Astrocyte of the hippocampus (primary cell): ENCODE measurements at regions not wholly inside any gene's neighbourhood (a gene's known extent, or its start where the extent isn't known, plus 50 kb on each side); places are given as distances from the start of the nearest gene placed in this dataset.
"Not testable (repeated sequence)": the region's sequence is repeated elsewhere in the genome, so short reads cannot be mapped to it uniquely, and the experiment has no call there.

Source experiments
- DNase-seq: peaks from one replicate; pipeline ENCODE4 v3.0.0; 2011; ENCODE audit warnings: low read depth, low spot score

DNA sequence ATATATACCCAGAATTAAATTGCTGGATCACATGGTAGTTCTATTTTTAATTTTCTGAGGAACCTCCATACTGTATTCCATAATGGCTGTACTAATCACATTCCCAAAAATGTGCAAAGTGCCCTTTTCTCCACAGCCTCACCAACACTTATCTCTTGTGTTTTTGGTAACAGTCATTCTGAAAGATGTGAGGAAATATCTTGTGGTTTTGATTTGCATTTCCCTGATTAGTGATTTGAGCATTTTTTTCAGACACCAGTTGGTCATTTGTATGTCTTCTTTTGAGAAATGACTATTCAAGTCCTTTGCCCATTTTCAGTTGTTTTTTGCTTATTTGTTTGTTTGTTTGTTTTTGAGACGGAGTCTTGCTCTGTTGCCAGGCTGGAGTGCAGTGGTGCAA is 98.1 kb upstream of the SIMC1 start:
- DNase-seq = not testable (repeated sequence)

DNA sequence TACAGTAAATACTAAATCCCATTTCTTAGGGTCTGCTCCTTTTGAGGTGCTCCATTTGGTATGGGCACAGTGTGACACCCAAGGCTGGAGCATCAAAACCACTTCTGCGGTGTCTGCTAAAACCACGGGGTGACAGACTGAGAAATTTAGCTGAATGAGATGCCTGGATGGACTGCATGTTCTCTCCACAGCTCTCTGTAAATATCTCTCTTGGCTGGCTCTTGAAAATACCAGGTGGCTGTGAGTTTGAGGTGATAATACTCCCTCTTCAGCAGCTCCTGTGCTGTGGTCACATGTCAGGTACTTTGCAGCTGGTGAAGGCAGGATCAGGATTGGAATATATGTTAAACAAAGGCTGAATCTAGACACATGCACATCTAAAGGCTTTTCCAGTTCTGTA is 93.7 kb upstream of the SIMC1 start:
- no peak for DNase-seq

DNA sequence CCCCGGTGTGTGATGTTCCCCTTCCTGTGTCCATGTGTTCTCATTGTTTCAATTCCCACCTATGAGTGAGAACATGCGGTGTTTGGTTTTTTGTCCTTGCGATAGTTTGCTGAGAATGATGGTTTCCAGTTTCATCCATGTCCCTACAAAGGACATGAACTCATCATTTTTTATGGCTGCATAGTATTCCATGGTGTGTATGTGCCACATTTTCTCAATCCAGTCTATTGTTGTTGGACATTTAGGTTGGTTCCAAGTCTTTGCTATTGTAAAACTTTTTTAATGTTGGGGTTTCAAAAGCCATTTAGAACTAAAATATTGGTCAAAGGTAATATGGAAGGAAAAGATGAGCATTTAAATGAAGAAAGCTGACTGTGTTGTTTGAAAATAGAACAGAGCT is 88.3 kb upstream of the SIMC1 start:
- DNase-seq = not testable (repeated sequence)

DNA sequence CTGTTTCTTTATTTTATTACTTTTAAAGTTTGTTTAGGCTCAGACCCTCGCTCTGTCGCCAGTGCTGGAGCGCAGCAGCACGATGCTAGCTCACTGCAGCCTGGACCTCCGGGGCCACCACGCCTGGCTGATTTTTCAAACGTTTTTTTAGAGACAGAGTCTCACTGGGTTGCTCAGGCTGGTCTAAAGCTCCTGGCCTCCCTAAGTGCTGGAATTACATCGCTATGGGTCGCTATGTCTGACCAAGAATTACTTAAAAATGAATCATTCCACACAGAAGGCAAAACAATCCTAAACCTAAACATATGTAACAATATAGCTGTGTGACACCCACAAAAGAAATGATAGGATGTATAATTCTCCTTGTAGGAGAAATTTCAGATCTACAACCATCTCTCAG is 86.9 kb upstream of the SIMC1 start:
- peak; percentile 45 for DNase-seq

DNA sequence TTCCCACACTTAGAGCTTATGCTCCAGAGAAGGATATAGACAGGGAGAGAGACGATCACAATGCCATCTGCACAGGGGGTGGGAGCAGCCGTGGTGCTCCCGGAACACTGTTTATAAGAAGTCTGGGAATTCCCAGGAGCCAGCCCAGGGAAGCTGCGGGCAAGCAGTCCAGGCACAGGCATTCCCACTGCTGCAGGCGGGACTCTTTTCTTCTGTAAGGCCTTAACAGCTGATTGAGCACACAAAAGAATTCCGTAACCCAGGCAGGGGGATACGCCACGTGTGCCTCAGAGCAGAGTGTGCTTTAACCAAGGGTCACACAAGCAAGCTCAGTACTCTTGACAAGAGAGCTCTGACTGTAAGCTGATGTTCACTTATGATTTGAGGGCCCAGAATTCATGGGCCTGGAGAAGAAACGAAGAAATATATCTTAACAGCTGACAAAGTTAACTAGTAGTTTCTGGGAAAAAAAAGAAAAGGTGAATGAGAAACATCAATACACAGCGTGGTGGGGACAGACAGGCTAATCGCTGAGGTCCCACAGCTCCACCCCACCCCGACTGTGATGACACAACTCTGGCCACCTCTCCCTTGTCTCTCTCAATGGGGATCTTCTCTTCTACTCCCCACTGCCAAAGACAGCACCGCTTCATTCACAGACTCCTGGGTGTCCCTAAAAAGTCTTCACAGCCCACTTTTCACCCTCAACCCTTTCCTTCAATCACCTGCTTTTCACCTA is 85.9 kb upstream of the SIMC1 start:
- peak; percentile 72 for DNase-seq

DNA sequence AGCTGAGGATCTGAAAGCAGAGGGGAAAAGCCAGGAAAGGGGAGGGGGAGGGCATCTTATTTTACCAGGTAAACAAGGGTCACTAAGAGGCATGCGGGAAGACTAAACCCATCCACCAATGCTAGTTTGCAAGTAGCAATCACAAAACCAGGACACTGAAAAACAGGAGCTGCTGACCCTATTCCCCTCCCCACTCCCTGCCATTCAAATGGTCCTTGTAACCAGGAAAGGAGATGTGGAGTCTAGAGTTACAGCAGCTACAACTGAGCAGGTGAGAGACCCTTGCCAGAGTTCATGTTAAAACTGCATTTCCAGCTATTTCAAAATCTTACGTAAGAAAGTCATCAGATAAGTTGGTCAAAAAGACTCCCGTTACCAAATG is 85.3 kb upstream of the SIMC1 start:
- no peak for DNase-seq

DNA sequence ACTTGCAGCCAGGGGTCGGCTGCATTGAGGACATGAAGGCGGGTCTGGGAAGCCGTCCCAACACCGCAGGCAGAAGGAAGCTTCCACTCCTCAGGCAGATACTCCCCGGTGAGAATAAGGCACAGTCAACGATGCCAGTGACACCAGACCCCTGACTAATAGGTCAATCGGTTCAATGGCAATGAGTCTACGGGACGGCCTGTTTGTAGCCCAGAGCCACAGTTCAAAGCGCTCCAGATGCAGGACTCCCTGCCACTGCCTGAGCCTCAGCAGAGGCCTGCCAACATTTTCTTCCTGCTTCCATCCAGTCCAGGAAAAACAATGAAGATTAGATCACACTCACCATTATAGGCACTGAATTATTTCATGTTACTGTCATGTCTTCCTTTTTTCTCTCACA is 84.5 kb upstream of the SIMC1 start:
- DNase-seq = no peak

DNA sequence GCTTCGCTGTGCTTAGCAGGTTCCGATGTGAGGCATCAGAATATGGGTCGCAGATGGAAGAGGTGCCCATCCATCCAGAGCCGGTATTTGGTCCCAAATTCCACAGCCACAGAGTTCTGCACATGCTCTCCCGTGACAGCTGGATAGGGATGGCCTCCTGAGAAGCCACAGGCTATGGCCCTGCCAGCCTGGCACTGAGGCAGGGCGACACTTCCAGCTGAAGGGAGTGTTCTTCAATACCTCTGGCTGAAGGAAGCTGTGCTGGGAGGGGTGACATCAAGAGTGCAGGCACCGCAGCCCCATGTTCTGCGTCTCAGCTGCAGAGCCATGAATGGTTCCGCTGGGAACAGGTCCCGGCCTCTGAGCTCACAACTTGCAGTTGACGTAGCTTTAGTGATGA is 83.4 kb upstream of the SIMC1 start:
- no peak for DNase-seq

DNA sequence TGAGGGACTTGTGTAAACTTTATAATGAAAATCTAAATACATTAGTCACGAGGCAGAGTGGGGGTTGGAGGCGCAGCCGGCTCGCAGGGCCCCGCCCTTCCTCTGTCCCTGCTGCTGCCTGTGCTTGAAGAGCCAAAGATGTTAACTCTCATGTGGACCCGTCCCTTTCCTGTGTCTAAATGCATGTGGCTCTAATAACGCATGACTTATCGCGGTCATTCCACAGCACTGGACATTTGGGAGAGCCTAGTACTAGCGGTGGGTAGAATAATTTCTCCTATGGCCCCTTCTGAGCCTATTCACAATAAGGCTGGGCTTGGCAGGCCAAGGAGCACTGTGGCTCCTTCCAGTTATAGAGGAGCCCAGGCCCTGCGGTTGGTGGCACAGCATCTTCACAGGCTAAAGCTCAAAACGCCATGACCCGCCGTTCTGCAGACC is 82.3 kb upstream of the SIMC1 start:
- no peak for DNase-seq

DNA sequence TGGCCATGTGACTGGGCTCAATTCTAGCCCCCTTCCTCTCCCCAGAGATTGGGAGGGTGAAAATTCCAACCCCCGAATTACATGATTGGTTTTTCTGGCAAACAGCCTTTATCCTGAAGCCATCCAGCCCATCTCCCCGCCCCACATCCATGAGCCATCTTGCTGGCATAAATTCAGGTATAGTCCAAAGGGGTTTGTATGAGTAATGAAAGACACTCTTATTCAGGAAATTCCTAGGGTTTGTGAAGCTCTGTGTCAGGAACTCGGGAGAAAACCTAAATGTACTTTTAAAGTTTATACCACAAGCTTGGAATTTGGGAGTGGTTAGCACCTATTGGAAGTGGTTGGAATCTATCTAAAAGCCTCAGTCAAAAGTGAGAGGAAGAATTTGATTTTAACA is 80.6 kb upstream of the SIMC1 start:
- peak; percentile 73 for DNase-seq

DNA sequence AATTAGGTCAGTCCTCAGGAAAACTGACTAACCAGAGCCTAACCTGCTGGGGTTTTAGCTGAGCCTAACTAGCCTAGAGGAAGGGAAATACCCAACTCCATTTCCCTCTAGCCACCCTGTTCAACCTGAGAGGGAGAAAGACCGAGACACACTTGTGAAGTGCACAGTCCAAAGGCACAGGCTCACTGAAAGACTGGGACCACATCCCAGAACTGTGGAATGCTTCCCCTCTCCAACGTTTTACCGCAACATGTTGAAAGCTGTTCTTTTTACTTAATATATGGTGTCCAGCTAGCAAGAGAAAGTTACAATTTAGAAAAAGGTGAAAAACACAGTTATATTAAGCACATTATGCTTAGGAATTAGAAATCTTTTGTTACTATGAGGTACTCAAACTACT is 76.8 kb upstream of the SIMC1 start:
- DNase-seq = peak; percentile 70

DNA sequence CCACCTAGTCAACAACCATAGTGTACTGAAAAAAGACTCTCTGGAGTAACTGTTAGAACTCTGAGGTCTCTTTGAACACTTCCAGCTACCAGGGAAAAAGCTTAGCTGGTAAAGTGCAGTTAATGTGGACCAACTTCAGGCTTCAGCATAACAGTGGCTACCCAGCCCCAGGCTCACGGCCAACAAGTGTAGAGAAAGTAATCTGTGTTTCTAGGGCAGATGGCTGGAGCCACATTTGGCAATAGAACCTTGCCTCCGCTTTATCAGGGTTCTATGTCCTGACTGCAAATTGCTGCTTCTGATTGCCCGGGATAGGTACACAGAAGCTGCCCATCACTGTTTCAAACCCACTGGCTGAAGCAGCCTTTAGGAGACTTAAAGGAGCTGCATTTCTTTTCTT is 76.0 kb upstream of the SIMC1 start:
- DNase-seq = peak; percentile 76

DNA sequence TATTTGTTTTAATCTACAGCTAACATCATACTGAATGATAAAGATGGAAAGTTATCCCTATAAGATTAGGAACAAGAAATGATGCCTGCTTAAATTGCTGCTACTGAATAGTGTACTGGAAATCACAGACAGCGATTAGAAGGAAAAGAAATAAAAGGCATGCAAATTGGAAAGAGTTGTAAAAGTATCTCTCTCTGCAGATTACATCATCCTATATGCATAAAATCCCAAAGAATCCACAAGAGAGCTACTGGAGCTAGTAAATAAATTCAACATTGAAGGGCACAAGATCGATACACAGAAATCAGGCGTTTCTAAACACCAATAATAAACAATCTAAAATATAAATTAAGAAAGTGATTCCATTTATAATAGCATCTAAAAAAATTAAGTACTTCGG is 75.3 kb upstream of the SIMC1 start:
- DNase-seq = no peak

DNA sequence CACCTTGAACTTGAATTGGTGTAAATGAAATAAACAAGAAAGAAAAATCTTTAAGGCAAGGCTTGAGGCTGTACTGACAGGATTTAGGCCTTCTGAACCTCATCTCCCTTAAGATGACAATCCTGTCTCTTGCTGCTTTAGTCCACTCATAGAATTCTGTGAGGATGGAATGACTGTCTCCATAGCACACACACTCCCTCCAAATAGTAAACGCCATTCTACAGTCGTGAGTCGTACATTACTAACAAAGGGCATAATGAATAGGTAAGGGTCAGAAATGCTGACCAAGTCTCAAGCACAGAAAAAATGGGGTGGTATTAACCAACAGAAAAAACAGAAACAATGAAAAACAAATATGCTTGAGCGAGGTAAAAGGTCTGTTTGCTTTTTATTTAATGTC is 71.8 kb upstream of the SIMC1 start:
- DNase-seq = no peak

DNA sequence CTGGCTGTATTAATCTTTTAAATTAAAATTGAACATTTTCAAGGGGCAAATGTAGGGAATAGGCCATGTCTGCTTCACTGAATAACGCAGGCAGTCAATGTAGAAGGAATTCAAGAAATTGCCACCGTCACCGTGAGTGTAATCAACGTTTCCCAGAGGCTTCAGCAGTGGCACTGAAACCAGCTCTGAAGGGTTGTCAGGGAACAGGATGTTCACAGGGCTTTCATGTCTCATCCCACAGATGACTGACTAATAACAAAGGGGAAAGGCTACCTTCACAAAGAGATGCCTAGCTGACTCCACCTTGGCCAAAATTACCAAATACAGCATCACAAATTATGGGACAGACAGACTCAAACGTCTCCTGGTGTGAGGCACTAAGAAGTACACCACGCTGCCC is 70.4 kb upstream of the SIMC1 start:
- DNase-seq = peak; percentile 17

DNA sequence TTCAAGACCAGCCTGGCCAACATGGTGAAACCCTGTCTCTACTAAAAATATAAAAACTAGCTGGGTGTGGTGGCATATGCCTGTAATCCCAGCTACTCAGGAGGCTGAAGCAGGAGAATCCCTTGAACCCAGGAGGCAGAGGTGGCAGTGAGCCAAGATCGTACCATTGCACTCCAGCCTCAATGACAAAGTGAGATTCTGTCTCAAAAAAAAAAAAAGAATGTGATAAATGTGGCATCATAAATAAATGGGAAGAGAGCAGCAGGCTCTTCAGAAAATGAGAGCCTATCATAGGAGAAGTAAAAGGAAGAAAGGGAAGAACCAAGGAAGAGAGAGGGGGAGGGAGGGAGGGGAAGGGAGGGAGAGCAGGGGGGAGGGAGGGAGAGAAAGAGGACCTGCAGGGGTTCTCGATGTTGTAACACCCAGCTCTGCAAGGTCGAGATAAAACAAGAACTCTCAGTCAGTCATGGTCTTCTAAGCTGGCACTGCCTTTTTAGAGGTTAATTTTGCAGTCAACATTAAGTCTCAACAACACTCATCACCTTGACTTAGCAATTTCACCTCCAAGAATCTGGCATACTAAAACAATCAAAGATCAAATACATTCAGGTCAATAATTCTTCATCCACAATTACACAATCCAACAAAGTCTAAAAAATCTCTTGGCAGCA is 68.7 kb upstream of the SIMC1 start:
- DNase-seq = no peak

DNA sequence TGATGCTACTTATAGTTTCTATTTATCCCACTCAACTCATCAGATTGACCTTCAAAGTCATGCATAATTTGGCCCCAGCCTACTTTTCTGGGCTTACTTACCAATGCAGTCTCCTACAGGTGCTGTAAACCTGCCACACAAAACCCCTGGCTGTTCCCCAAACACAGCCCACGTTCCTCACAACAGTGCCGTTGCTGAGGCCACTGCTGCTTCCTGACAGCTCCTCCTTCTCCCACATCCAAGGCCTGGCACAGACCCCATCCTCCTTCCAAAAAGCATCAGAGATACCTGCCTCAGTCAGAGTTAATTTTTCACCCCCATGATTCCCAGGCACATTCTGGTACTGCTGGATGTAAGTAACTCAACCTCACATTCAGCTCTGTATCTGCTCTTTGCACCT is 68.1 kb upstream of the SIMC1 start:
- DNase-seq = no peak

DNA sequence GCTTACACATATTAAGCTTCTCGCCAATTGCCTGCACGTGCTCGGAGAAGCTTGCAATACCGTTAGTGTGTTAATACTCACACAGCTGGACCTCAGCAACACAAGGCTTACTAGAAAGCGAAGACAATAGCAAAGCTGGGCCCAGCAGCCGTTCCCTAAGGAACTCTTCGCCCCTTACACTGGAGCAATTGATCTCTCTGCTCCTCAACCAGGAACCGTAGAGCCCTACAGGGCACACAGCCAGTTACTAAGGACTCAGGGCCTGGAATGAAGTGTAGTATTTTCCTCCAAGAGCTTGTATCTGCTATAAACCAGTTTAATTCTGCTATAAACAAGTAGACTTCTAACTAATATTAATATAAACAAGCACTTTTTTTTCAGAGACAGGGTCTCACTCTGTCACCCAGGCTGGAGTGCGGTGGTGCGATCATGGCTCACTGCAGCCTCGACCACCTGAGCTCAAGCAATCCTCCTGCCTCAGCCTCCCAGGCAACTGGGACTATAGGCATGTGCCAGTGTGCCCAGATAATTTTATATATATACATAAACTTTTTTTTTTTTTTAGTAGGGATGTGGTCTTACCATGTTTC is 67.0 kb upstream of the SIMC1 start:
- DNase-seq = no peak

DNA sequence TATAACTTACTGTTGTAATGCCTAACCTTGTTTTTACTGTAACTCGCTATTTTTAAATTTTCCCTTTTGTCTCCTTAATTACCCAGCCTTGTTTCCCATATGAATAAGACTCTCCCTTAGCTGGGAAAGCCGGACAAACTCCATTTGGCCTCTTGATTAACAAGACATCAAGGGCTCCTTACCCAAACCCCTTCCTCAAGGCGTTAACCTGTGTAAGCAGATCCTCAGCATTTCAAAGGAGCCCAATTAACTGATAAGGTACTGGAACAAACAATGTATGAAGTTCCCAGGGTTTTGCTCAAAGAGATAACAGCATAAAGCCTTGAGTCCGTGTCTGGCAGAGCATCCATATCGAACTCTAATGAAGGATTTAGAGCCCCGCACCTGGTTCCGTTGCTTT is 66.0 kb upstream of the SIMC1 start:
- DNase-seq = no peak

DNA sequence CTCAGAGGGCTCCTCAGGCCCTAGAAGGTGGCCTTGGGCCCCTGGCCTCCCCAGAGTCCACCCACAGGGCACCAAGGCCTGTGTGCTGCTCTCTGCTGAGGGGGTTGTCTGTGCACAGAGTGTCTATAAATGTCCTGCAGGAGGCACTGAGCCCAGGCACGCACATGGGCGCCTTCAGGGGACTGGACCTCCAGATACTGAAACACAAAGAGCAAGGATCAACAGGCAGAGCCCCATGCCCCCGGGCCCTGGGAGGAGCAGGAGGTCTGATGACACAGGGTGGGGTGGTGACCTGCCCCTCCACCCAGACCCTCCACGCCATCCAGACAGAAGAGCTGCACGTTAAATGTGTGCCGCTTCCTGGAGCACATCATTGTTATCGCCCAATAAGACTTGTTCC is 64.6 kb upstream of the SIMC1 start:
- DNase-seq = no peak

DNA sequence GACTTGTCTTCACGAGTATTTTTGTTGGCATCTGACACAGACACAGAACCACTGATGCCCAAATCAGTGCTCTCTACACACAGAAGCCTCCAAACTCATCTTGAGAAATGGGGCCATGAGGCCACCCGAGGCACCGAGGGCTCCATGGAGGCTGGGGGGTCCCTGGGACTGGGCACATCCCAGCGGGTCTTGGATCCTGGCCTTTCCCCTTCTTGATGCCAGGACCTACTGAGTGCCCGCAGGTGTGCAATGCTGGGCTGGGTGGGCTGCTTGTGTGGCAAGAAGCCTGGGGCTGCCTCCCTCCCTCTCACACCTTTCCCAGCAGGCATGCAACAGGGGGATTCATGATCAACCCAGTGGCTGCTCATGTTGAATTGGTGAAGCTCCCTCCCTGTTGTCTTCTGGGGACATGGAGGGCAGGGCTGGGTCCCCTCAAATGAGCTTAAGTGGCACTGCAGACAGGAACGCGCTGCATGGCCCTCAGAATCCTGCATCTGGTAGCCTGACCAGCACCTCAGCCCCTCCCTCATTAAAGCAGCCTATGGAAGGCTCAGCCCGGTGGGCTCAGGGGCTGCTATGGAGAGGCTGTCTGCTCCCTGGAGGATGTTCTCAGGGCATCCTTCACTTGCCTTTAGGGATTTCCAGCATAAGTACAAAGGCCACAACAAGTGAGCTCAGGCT is 63.7 kb upstream of the SIMC1 start:
- no peak for DNase-seq

DNA sequence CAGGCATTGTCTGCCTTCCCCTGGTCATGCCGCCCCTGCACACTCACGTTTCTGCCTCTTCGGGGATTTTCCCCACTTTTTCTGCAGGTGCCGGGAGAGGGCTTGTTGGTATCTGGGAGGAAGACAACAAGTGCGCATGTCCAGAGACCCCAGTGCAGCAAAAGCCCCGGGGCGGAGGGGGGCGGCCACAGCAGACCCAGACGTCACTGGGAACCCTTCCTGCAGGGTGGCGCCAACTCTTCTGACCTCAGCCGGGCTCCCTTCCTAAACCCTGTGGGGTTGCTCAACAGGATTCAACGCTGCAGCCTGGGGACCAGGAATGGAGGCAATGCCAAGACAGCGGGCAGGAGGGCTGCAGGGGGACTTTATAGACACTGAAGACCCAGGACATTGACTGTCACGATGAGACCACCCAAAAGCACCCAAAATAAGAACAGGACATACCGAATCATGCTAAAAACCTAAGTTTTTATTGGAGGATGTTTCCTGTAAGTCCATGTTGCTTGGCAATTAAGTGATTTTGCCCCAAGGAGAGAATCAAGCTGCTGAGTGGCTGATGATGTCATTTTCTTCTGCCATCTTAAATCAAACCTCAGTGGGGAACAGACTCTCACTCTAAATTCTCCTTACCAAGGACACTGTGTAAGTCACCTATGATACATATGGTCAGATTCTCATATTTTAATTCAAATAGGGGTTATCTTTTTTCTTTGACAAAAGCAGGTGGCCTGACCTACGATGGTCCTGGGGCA is 62.9 kb upstream of the SIMC1 start:
- no peak for DNase-seq
